ENCODE measurements at regions not wholly inside any gene's neighbourhood (a gene's known extent, or its start where the extent isn't known, plus 50 kb on each side); places are given as distances from the start of the nearest gene placed in this dataset.

- TF ChIP-seq RNF2 (IDR thresholded peaks at IDR 0.05; ENCODE audit: borderline replicate concordance, low read depth, low read length, missing control alignments, poor library complexity, severe bottlenecking) (no peak), EP300 (IDR thresholded peaks at IDR 0.05; ENCODE audit: borderline replicate concordance in 1 of 2, low read depth in 2 of 2, low read length in 2 of 2) (no peak), HDAC2 (IDR thresholded peaks at IDR 0.05; ENCODE audit: borderline replicate concordance in 1 of 2, low read depth in 2 of 2, low read length in 2 of 2) (no peak), POU5F1 (IDR thresholded peaks at IDR 0.05; ENCODE audit: low read depth, low read length) (no peak), YY1 (IDR thresholded peaks at IDR 0.05; ENCODE audit: low read depth, low read length) (no peak)
Observed at GRCh38 chr3:53422954-53423698, 71.3 kb upstream of the CACNA1D start (continued).
